AML-193 (cell line): ENCODE measurements at regions not wholly inside any gene's neighbourhood (a gene's known extent, or its start where the extent isn't known, plus 50 kb on each side); places are given as distances from the start of the nearest gene placed in this dataset.
"Not testable (repeated sequence)": the region's sequence is repeated elsewhere in the genome, so short reads cannot be mapped to it uniquely, and the experiment has no call there.

Experiments
- DNase-seq, 2 experiments: peaks; one replicate each; lab custom pipeline; 2025; lab: John Stamatoyannopoulos, UW

- DNase-seq: no peak
These were observed 196.3 kb downstream of the DCDC2C start for GRCh38 chr2:3899536-3900155.

- DNase-seq: no peak
These were observed 198.8 kb downstream of the DCDC2C start for GRCh38 chr2:3902131-3902530.

- no peak for DNase-seq
These were observed 200.7 kb downstream of the DCDC2C start for GRCh38 chr2:3904061-3904460.

GRCh38 chr2:3908498-3908897 is 205.1 kb downstream of the DCDC2C start:
- not testable (repeated sequence) for DNase-seq

- no peak for DNase-seq
These were observed 208.6 kb downstream of the DCDC2C start for GRCh38 chr2:3911882-3912455.

- no peak for DNase-seq
These were observed 209.8 kb downstream of the DCDC2C start for GRCh38 chr2:3913166-3913565.

GRCh38 chr2:3914241-3914640 is 210.9 kb downstream of the DCDC2C start:
- no peak for DNase-seq

GRCh38 chr2:3927031-3927430 is 223.7 kb downstream of the DCDC2C start:
- DNase-seq: no peak

- DNase-seq: no peak
These were observed 226.0 kb downstream of the DCDC2C start for GRCh38 chr2:3929374-3929773.

GRCh38 chr2:3930246-3930645 is 226.9 kb downstream of the DCDC2C start:
- DNase-seq: no peak

- no peak for DNase-seq
These were observed 237.3 kb downstream of the DCDC2C start for GRCh38 chr2:3940661-3941060.

GRCh38 chr2:3942841-3943240 is 239.5 kb downstream of the DCDC2C start:
- DNase-seq: no peak

- no peak for DNase-seq
These were observed 240.7 kb downstream of the DCDC2C start for GRCh38 chr2:3944071-3944470.

GRCh38 chr2:3944841-3945240 is 241.5 kb downstream of the DCDC2C start:
- no peak for DNase-seq

GRCh38 chr2:3948191-3948590 is 244.8 kb downstream of the DCDC2C start:
- DNase-seq: no peak

GRCh38 chr2:3951131-3951954 is 248.0 kb downstream of the DCDC2C start:
- no peak for DNase-seq

GRCh38 chr2:3952866-3953516 is 249.6 kb downstream of the DCDC2C start:
- DNase-seq: no peak

GRCh38 chr2:3954261-3954660 is 250.9 kb downstream of the DCDC2C start:
- DNase-seq: no peak

GRCh38 chr2:3956406-3956805 is 253.0 kb downstream of the DCDC2C start:
- no peak for DNase-seq

- no peak for DNase-seq
These were observed 253.5 kb downstream of the DCDC2C start for GRCh38 chr2:3956892-3957291.

- DNase-seq: no peak
These were observed 255.1 kb downstream of the DCDC2C start for GRCh38 chr2:3958465-3958864.

GRCh38 chr2:3958969-3959368 is 255.6 kb downstream of the DCDC2C start:
- DNase-seq: no peak

GRCh38 chr2:3959372-3959771 is 256.0 kb downstream of the DCDC2C start:
- peak in 1 of 2 experiments; percentile 8 for DNase-seq
